ENCODE measurements at regions not wholly inside any gene's neighbourhood (a gene's known extent, or its start where the extent isn't known, plus 50 kb on each side); places are given as distances from the start of the nearest gene placed in this dataset.

DNA sequence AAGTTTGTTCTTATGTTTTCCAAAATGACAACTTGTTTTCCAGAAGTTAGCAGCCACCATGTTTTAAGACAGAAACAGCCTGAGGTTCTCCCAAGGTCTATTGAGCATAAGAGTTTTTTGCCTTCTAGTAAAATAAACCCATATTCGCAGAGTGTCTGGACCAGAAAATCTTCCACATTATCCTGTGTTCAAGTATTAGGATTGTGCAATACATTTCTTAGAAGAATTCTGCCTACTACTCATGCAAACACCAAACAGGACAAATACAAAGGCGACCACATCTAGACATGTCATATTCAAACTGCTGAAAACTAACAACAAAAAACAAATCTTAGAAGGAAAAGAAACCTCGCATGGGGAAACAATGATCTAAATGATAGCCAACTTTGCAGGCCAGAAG is 145.4 kb upstream of the AHI1 start:
- TF ChIP-seq, protein P1, sequence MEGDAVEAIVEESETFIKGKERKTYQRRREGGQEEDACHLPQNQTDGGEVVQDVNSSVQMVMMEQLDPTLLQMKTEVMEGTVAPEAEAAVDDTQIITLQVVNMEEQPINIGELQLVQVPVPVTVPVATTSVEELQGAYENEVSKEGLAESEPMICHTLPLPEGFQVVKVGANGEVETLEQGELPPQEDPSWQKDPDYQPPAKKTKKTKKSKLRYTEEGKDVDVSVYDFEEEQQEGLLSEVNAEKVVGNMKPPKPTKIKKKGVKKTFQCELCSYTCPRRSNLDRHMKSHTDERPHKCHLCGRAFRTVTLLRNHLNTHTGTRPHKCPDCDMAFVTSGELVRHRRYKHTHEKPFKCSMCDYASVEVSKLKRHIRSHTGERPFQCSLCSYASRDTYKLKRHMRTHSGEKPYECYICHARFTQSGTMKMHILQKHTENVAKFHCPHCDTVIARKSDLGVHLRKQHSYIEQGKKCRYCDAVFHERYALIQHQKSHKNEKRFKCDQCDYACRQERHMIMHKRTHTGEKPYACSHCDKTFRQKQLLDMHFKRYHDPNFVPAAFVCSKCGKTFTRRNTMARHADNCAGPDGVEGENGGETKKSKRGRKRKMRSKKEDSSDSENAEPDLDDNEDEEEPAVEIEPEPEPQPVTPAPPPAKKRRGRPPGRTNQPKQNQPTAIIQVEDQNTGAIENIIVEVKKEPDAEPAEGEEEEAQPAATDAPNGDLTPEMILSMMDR (conservative IDR thresholded peaks at IDR 0.05 in 1 of 2, IDR thresholded peaks at IDR 0.05 in 1 of 2; ENCODE audit: low read depth in 1 of 2, low read length in 2 of 2): no peak
- no peak for TF ChIP-seq EZH2 (IDR thresholded peaks at IDR 0.05; ENCODE audit: low read length, missing control alignments)
